ENCODE measurements at regions not wholly inside any gene's neighbourhood (a gene's known extent, or its start where the extent isn't known, plus 50 kb on each side); places are given as distances from the start of the nearest gene placed in this dataset.

DNA sequence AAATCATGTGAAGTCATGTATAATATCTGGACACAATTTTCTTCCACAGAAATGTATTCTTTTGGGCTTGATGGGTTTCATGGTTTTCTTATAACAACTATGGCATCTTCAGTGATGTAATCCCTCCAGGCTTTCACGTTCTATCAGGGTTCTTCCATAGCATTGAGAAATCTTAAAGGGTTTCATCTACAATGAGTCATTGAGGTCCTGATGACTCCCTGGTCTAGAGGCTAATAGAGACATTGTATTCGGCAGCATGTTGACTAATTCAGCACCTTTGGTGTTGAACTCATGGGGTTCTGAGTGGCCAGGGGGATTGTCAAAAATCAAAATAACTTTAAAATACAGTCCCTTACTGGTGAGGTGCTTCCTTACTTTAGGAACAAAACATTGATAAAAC is 614.0 kb upstream of the CRIM1 start:
- TF ChIP-seq, protein P1, sequence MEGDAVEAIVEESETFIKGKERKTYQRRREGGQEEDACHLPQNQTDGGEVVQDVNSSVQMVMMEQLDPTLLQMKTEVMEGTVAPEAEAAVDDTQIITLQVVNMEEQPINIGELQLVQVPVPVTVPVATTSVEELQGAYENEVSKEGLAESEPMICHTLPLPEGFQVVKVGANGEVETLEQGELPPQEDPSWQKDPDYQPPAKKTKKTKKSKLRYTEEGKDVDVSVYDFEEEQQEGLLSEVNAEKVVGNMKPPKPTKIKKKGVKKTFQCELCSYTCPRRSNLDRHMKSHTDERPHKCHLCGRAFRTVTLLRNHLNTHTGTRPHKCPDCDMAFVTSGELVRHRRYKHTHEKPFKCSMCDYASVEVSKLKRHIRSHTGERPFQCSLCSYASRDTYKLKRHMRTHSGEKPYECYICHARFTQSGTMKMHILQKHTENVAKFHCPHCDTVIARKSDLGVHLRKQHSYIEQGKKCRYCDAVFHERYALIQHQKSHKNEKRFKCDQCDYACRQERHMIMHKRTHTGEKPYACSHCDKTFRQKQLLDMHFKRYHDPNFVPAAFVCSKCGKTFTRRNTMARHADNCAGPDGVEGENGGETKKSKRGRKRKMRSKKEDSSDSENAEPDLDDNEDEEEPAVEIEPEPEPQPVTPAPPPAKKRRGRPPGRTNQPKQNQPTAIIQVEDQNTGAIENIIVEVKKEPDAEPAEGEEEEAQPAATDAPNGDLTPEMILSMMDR (conservative IDR thresholded peaks at IDR 0.05): no peak
- TF ChIP-seq EZH2 (IDR thresholded peaks at IDR 0.05; ENCODE audit: low read depth): no peak

Data from PC-9 (cell line).